BLaER1 treated with 17β-estradiol and CSF1 and Interleukin-3, amounts not matched to agents 10 nM and 100 nM (cell line): ENCODE measurements at regions not wholly inside any gene's neighbourhood (a gene's known extent, or its start where the extent isn't known, plus 50 kb on each side); places are given as distances from the start of the nearest gene placed in this dataset.

ENCODE experiments used
- H3K27ac ChIP-seq, 11 experiments: shearing (Covaris generic); formaldehyde crosslinking; 2 replicates each; pipeline ENCODE4 v1.8.1; 2022
- H3K27me3 ChIP-seq, 11 experiments: shearing (Covaris generic); formaldehyde crosslinking; 2 replicates each; pipeline ENCODE4 v1.8.1; 2022
- H3K36me3 ChIP-seq, 11 experiments: shearing (Covaris generic); formaldehyde crosslinking; 2 replicates each; pipeline ENCODE4 v1.8.1; 2022
- H3K4me1 ChIP-seq, 10 experiments: shearing (Covaris generic); formaldehyde crosslinking; 2 replicates each; pipeline ENCODE4 v1.8.1; 2022
- H3K4me2 ChIP-seq, 11 experiments: shearing (Covaris generic); formaldehyde crosslinking; 2 replicates each; pipeline ENCODE4 v1.8.1; 2022
- H3K4me3 ChIP-seq, 10 experiments: shearing (Covaris generic); formaldehyde crosslinking; 2 replicates each; pipeline ENCODE4 v1.8.1; 2022
- H3K9ac ChIP-seq, 11 experiments: shearing (Covaris generic); formaldehyde crosslinking; 2 replicates each; pipeline ENCODE4 v1.8.1; 2022
- H3K9me3 ChIP-seq, 11 experiments: shearing (Covaris generic); formaldehyde crosslinking; replicated peaks in 1 of 11; 2 replicates each; pipeline ENCODE4 v1.8.1; 2022
- H4K20me1 ChIP-seq, 11 experiments: shearing (Covaris generic); formaldehyde crosslinking; 2 replicates each; pipeline ENCODE4 v1.8.1; 2022
- Cebpa-rat ChIP-seq, 11 experiments: shearing (Covaris generic); IDR thresholded peaks; 2 replicates each; pipeline ENCODE4 v1.8.1; 2022

DNA sequence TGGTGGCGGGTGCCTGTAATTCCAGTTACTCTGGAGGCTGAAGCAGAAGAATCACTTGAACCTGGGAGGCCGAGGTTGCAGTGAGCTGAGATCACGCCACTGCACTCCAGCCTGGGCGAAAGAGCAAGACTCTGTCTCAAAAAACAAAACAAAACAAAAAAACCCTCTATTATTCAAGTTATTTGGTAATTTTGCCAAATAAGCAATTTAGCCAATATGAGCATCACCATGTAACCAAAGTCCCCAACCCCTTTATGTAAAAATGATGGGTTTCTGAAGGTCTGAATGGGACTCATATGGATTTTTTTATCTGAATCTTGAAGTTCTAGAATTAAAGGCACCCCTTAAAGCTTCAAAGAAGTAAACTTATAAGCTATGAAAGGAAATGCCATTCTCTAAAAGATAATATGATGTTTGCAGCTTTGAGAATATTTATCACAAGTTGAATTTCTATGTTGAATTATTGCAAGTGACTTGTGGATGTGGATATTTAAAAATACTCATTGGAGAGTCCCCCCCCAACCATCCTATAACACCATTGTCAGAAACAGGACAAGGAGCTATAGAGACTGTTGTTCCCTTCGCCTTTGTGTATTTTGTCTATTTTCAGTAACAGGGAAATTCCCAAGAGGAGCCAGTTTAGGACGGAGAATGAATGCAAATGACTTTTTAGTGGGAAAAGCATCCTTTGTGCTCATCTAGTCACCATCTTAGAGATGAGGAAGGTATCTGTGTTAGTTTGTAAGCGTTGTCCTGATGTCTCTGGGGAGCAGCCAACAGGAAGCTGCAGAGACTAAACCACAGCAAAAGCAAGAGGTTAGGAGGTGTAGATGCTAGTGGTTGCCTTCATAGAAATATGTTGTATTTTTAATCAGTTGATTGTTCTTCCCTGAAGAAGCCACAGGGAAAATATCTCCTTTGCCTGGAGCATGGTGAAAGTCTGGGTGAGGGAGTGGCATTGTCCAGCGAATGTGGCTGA, 68.3 kb downstream of the TET3 start:
- TF ChIP-seq Cebpa-rat (IDR thresholded peaks at IDR 0.05): no peak
- peaks cover 51 to 61% (median 57%) of the 10 kb centered on the region in 10 experiments for H3K4me1 ChIP-seq
- no peaks in the 10 kb centered on the region for H3K27me3 ChIP-seq
- no peaks in the 10 kb centered on the region; a peak in 1 of 22 replicates for H3K9me3 ChIP-seq
- peaks cover 64 to 94% (median 81%) of the 10 kb centered on the region in 11 experiments for H3K36me3 ChIP-seq
- H4K20me1 ChIP-seq: peaks cover 75 to 100% (median 98%) of the 10 kb centered on the region in 11 experiments
- no peak overlapping the region for H3K4me3 ChIP-seq
- no peak overlapping the region for H3K27ac ChIP-seq
- H3K4me2 ChIP-seq: peak overlapping the region; percentile 29 to 79 (median 61); a peak in 19 of 22 replicates
- H3K9ac ChIP-seq: no peak overlapping the region

DNA sequence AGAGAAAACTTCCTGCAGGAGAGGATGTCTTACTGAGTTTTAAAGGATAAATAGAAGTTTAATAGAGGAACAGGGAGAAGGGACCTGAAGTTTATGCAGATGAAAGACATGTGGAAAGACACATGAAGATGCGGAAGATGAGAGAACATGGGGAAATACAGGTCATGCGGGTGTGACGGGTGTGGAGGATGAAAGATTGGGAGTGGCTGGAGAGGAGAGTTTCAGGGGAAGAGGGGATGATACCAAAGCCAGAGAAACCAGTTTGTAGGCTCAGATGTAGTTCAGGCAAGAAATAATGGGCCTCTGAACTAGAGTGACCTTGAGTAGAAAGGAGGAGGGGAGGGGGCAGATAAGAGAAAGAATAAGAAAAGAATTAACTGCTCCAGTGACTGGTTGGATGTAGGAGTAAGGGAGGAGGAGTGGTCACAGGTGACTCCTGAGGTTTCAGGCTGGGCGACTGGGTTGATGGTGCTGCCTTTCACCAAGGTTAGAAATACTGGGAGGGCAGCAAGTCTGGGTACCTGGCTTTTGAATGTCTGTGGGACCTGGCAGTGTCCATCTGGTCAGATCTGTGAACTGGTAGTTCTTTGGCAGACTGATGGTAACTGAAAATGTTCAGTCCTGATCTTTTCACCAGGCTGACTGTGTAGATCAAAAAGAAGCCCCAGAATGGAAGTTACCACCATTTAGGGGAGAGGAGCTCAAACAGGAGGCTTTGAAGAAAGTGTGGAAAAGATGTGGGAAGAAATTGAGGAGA, 69.4 kb downstream of the TET3 start:
- Histone ChIP-seq H3K4me3 (no peak overlapping the region), H3K4me1 (peaks cover 45 to 58% (median 50%) of the 10 kb centered on the region in 10 experiments), H3K4me2 (peak overlapping the region in 8 of 11 experiments; percentile 56 to 79 (median 64); a peak in 14 of 22 replicates), H3K27ac (no peak overlapping the region), H3K9me3 (peaks cover 0 to 7% (median 6%) of the 10 kb centered on the region in 11 experiments; a peak in 19 of 22 replicates), H3K9ac (no peak overlapping the region), H3K27me3 (no peaks in the 10 kb centered on the region), H4K20me1 (peaks cover 64 to 100% (median 96%) of the 10 kb centered on the region in 11 experiments), H3K36me3 (peaks cover 63 to 94% (median 80%) of the 10 kb centered on the region in 11 experiments)
- TF ChIP-seq Cebpa-rat (IDR thresholded peaks at IDR 0.05): no peak

DNA sequence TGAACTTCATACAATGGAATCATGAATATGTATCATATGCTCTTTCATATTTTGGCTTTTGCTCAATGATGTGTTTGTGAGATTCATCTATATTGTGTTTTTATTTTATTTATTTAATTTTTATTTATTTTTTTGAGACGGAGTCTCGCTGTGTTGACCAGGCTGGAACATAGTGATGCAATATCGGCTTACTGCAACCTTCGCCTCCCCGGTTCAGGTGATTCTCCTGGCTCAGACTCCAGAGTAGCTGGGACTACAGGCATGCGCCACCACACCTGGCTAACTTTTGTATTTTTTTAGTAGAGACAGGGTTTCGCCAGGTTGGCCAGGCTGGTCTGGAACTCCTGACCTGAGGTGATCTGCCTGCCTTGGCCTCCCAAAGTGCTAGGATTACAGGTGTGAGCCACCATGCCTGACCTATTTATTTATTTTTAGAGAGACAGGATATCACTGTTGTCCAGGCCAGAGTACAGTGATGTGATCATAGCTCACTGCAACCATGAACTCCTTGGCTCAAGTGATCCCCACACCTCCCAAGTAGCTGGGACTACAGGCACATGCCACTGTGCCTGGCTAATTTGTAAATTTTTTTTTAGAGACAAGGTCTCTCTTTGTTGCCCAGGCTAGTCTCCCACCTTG, 74.5 kb downstream of the TET3 start:
- Histone ChIP-seq H3K4me1 (peaks cover 0 to 7% (median under 1%) of the 10 kb centered on the region in 10 experiments; a peak in 6 of 20 replicates), H3K4me3 (no peak overlapping the region), H3K9me3 (peaks cover 0 to 30% (median 21%) of the 10 kb centered on the region in 11 experiments; a peak in 20 of 22 replicates), H3K4me2 (no peak overlapping the region), H3K27me3 (no peaks in the 10 kb centered on the region), H3K36me3 (peaks cover 70 to 84% (median 79%) of the 10 kb centered on the region in 11 experiments), H3K9ac (no peak overlapping the region), H3K27ac (no peak overlapping the region), H4K20me1 (peaks cover 29 to 84% (median 67%) of the 10 kb centered on the region in 11 experiments; a peak in 18 of 22 replicates)
- 0 out of 22 replicates have a peak, but pooled peaks of 1 of the 11 experiments have one; percentile 31 for TF ChIP-seq Cebpa-rat (IDR thresholded peaks at IDR 0.05)

DNA sequence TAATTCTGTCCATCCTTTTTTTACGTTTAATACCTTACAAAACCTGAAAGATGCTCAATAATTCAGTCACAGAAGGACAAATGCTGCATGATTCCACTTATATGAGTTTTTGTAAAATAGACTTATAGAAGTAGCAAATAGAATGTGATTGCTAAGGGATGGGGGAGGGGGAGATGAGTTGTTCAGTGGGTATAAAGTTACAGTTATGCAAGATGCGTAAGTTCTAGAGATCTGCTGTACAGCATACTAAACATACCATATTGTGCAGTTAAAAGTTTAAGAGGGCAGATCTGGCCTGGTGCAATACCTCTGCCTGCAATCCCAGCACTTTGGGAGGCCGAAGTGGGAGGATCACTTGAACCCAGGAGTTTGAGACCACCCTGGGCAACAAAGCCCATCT, 78.8 kb downstream of the TET3 start:
- TF ChIP-seq Cebpa-rat (IDR thresholded peaks at IDR 0.05): no peak
- no peaks in the 10 kb centered on the region for H3K4me1 ChIP-seq
- H3K9ac ChIP-seq: no peak overlapping the region
- peaks cover 0 to 33% (median 21%) of the 10 kb centered on the region in 11 experiments; a peak in 20 of 22 replicates for H3K9me3 ChIP-seq
- peaks cover 14 to 84% (median 58%) of the 10 kb centered on the region in 11 experiments; a peak in 15 of 22 replicates for H4K20me1 ChIP-seq
- no peak overlapping the region for H3K27ac ChIP-seq
- H3K36me3 ChIP-seq: peaks cover 55 to 83% (median 65%) of the 10 kb centered on the region in 11 experiments
- H3K4me2 ChIP-seq: no peak overlapping the region
- no peak overlapping the region for H3K4me3 ChIP-seq
- no peaks in the 10 kb centered on the region for H3K27me3 ChIP-seq

DNA sequence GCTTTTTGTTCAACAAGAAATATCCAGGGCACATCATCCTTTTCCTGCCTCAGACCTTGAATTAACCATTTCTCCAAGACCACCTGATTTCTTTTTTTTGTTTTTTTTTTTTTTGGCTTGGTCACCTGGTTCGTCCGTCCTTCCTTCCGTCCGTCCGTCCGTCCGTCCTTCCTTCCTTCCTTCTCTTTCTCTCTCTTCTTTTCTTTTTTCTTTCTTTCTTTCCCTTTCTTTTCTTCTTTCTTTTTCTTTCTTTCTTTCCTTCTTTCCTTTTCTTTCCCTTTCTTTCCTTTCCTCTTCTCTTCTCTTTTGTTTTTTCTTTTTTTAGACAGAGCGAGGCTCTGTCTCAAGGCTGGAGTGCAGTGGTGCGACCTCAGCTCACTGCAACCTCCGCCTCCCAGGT, 80.7 kb downstream of the TET3 start:
- Histone ChIP-seq H3K27me3 (no peaks in the 10 kb centered on the region), H3K9me3 (peaks cover 3 to 28% (median 15%) of the 10 kb centered on the region in 11 experiments; a peak in 17 of 22 replicates)

DNA sequence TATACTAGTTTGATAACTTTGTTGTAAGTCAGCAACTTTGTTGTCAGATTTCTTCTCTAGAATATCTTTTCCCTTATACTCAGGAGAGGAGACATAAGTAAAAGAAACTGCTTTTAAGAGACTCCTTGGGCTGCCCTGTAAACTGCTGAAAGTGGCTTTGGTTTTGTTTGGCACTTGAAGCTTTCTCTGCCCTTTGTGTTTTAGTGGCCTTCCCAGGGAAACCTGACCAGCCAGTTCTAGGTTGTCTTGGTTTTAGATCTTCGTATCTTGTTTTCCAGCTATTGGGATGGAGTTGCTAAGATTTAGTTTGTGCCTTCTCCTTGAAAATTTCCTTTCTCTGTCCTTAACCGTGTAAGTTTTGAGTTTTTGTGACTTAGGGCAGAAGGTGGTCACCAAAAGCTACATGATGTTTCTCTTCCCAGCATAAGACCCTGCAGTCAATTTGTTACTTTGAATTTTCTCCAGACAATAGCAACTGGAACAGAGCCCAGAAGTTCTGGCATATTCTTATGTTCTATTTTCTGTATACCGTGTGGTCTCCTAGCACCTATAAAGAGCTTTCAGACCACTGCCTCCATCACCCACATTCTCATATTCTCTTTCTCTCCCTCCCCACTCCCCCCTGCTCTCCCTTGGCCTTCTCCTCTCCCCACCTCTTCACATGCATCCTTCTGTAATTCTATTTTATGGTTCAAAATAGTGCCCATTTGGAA, 81.1 kb downstream of the BOLA3 start:
- Histone ChIP-seq H4K20me1 (peaks cover 21 to 98% (median 72%) of the 10 kb centered on the region in 11 experiments; a peak in 18 of 22 replicates), H3K4me2 (no peak overlapping the region), H3K36me3 (peaks cover 64 to 94% (median 77%) of the 10 kb centered on the region in 11 experiments), H3K9ac (no peak overlapping the region), H3K27me3 (no peaks in the 10 kb centered on the region), H3K9me3 (peaks cover 3 to 23% (median 16%) of the 10 kb centered on the region in 11 experiments; a peak in 16 of 22 replicates), H3K27ac (no peak overlapping the region), H3K4me3 (no peak overlapping the region), H3K4me1 (peaks cover 0 to 18% (median 11%) of the 10 kb centered on the region in 10 experiments; a peak in 12 of 20 replicates)
- no peak for TF ChIP-seq Cebpa-rat (IDR thresholded peaks at IDR 0.05)

More for the DNA sequence above, 80.7 kb downstream of the TET3 start:
- no peak overlapping the region for H3K4me2 ChIP-seq
- H3K9ac ChIP-seq: no peak overlapping the region
- H3K27ac ChIP-seq: no peak overlapping the region
- H3K4me3 ChIP-seq: no peak overlapping the region
- peaks cover 56 to 83% (median 65%) of the 10 kb centered on the region in 11 experiments for H3K36me3 ChIP-seq
- no peak for TF ChIP-seq Cebpa-rat (IDR thresholded peaks at IDR 0.05)
- H3K4me1 ChIP-seq: peaks cover 0 to 6% (median under 1%) of the 10 kb centered on the region in 10 experiments; a peak in 7 of 20 replicates
- peaks cover 14 to 86% (median 63%) of the 10 kb centered on the region in 11 experiments; a peak in 17 of 22 replicates for H4K20me1 ChIP-seq

DNA sequence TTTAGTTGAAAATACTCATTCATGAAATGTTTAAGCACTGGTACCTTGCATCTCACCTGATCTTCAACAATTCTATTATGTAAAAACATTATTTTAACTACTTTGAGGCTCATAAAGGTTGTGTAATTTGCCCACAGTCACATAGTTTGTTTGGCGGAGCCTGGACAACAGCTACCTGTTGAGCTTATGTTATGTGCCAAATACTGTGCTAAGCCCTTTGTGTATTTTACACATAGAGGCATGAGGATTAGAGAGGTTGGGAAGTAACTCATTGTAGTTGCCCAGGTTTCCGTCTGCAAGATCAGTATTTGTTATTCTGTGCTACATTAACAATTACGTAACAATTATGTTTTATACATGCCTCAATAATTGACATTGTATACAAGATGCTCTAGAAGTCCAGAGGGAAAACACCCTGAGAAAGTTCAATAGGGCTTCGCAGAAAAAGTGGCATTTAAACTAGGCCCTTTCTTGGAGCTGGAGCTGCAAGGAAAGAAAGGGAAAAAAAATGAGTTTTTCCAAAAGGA, 80.4 kb downstream of the BOLA3 start:
- Histone ChIP-seq H3K36me3 (peaks cover 67 to 97% (median 77%) of the 10 kb centered on the region in 11 experiments), H3K27me3 (no peaks in the 10 kb centered on the region), H3K9ac (no peak overlapping the region), H3K4me3 (no peak overlapping the region), H3K9me3 (peaks cover 3 to 23% (median 16%) of the 10 kb centered on the region in 11 experiments; a peak in 16 of 22 replicates), H3K4me2 (no peak overlapping the region), H3K4me1 (peaks cover 0 to 24% (median 17%) of the 10 kb centered on the region in 10 experiments; a peak in 15 of 20 replicates), H3K27ac (no peak overlapping the region), H4K20me1 (peaks cover 21 to 100% (median 79%) of the 10 kb centered on the region in 11 experiments; a peak in 18 of 22 replicates)
- peak in 3 of 11 experiments; percentile 33 to 61 (median 36); a peak in 4 of 22 replicates for TF ChIP-seq Cebpa-rat (IDR thresholded peaks at IDR 0.05)
